ENCODE measurements at regions not wholly inside any gene's neighbourhood (a gene's known extent, or its start where the extent isn't known, plus 50 kb on each side); places are given as distances from the start of the nearest gene placed in this dataset.

- no peaks in the 10 kb centered on the region for H3K27me3 ChIP-seq (replicated peaks; ENCODE audit: insufficient read depth)
- WGBS, result 4% methylated on average over 2 of the region's 2 CpGs
- H3K36me3 ChIP-seq, result no peaks in the 10 kb centered on the region
- TF ChIP-seq POLR2A (IDR thresholded peaks at IDR 0.05) (no peak), POLR2AphosphoS5 (IDR thresholded peaks at IDR 0.05) (peak; percentile 26)
- TF ChIP-seq, protein P1, sequence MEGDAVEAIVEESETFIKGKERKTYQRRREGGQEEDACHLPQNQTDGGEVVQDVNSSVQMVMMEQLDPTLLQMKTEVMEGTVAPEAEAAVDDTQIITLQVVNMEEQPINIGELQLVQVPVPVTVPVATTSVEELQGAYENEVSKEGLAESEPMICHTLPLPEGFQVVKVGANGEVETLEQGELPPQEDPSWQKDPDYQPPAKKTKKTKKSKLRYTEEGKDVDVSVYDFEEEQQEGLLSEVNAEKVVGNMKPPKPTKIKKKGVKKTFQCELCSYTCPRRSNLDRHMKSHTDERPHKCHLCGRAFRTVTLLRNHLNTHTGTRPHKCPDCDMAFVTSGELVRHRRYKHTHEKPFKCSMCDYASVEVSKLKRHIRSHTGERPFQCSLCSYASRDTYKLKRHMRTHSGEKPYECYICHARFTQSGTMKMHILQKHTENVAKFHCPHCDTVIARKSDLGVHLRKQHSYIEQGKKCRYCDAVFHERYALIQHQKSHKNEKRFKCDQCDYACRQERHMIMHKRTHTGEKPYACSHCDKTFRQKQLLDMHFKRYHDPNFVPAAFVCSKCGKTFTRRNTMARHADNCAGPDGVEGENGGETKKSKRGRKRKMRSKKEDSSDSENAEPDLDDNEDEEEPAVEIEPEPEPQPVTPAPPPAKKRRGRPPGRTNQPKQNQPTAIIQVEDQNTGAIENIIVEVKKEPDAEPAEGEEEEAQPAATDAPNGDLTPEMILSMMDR (IDR thresholded peaks at IDR 0.05), result no peak
- no peak for DNase-seq (ENCODE audit: low spot score)
- no peaks in the 10 kb centered on the region for H3K4me1 ChIP-seq (replicated peaks)
- no peaks in the 10 kb centered on the region for H3K9me3 ChIP-seq
- no peak overlapping the region for H3K4me3 ChIP-seq
- no peak overlapping the region for H3K27ac ChIP-seq
- intact Hi-C loops (cut with DNase I), result no loop called here
Measured at GRCh38 chr3:153305189-153305588, 143.2 kb downstream of the RAP2B start.

GRCh38 chr3:153311541-153311940 lies 149.5 kb downstream of the RAP2B start:
- Histone ChIP-seq H3K4me3 (no peak overlapping the region), H3K4me1 (replicated peaks) (no peaks in the 10 kb centered on the region), H3K9me3 (no peaks in the 10 kb centered on the region), H3K36me3 (no peaks in the 10 kb centered on the region), H3K27ac (no peak overlapping the region), H3K27me3 (replicated peaks; ENCODE audit: insufficient read depth) (no peaks in the 10 kb centered on the region)
- TF ChIP-seq POLR2A (IDR thresholded peaks at IDR 0.05) (no peak), POLR2AphosphoS5 (IDR thresholded peaks at IDR 0.05) (no peak)
- TF ChIP-seq, protein P1 (IDR thresholded peaks at IDR 0.05), result no peak
- WGBS, result 15% methylated on average over 1 of the region's 1 CpG
- DNase-seq (ENCODE audit: low spot score), result no peak
- intact Hi-C loops (cut with DNase I), result no loop called here

- no peaks in the 10 kb centered on the region for H3K36me3 ChIP-seq
- H3K27me3 ChIP-seq (replicated peaks; ENCODE audit: insufficient read depth), result no peaks in the 10 kb centered on the region
- H3K9me3 ChIP-seq, result no peaks in the 10 kb centered on the region
- no peak for DNase-seq (ENCODE audit: low spot score)
- 78% methylated on average over 1 of the region's 1 CpG for WGBS
- TF ChIP-seq, protein P1 (IDR thresholded peaks at IDR 0.05), result no peak
- no peak for TF ChIP-seq POLR2AphosphoS5 (IDR thresholded peaks at IDR 0.05)
- no peak for TF ChIP-seq POLR2A (IDR thresholded peaks at IDR 0.05)
- no peaks in the 10 kb centered on the region for H3K4me1 ChIP-seq (replicated peaks)
- intact Hi-C loops (cut with DNase I), result no loop called here
- no peak overlapping the region for H3K4me3 ChIP-seq
- H3K27ac ChIP-seq, result no peak overlapping the region
Measured at GRCh38 chr3:153313302-153313965, 151.4 kb downstream of the RAP2B start.

DNA sequence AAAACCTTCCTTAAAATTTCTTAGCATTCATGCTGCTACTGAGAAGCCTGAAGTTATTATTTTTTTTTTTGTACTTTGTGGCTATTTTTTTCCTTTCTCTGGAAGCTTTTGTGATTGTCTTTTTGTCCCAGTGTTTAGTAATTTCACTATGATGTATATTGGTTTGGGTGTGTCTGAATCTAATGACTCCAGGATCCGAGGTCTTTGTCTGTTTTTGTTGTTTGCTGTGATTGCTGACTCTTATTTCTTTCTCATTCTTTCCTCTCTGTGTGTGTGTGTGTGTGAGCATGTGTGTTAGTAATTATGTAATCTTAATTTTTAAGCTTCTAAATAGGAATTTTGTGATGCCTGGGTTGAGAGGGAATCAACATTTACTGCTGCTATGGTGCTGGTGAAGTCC lies 152.0 kb downstream of the RAP2B start:
- Histone ChIP-seq H3K27ac (no peak overlapping the region), H3K4me1 (replicated peaks) (no peaks in the 10 kb centered on the region), H3K4me3 (no peak overlapping the region), H3K9me3 (no peaks in the 10 kb centered on the region), H3K36me3 (no peaks in the 10 kb centered on the region), H3K27me3 (replicated peaks; ENCODE audit: insufficient read depth) (no peaks in the 10 kb centered on the region)
- TF ChIP-seq POLR2AphosphoS5 (IDR thresholded peaks at IDR 0.05) (no peak), POLR2A (IDR thresholded peaks at IDR 0.05) (no peak)
- TF ChIP-seq, protein P1 (IDR thresholded peaks at IDR 0.05), result no peak
- 54% methylated on average over 1 of the region's 1 CpG for WGBS
- DNase-seq (ENCODE audit: low spot score), result no peak
- intact Hi-C loops (cut with DNase I), result no loop called here

- H3K36me3 ChIP-seq, result no peaks in the 10 kb centered on the region
- H3K27ac ChIP-seq, result no peak overlapping the region
- no peaks in the 10 kb centered on the region for H3K9me3 ChIP-seq
- no peaks in the 10 kb centered on the region for H3K4me1 ChIP-seq (replicated peaks)
- intact Hi-C loops (cut with DNase I), result no loop called here
- TF ChIP-seq, protein P1 (IDR thresholded peaks at IDR 0.05), result no peak
- TF ChIP-seq POLR2A (IDR thresholded peaks at IDR 0.05), result no peak
- no peak for TF ChIP-seq POLR2AphosphoS5 (IDR thresholded peaks at IDR 0.05)
- H3K27me3 ChIP-seq (replicated peaks; ENCODE audit: insufficient read depth), result no peaks in the 10 kb centered on the region
- DNase-seq (ENCODE audit: low spot score), result no peak
- no peak overlapping the region for H3K4me3 ChIP-seq
Measured at GRCh38 chr3:153315781-153316180, 153.8 kb downstream of the RAP2B start.
